Right atrium auricular region (tissue), 2 donors: ENCODE measurements at regions not wholly inside any gene's neighbourhood (a gene's known extent, or its start where the extent isn't known, plus 50 kb on each side); places are given as distances from the start of the nearest gene placed in this dataset.

Experiments used
- DNase-seq: peaks from one replicate; pipeline ENCODE4 v3.0.0-alpha.2; 2019; ENCODE audit warnings: low spot score
- H3K27ac ChIP-seq, 2 donors: fragments of 200-600 bp; sonication (generic); 1 replicate in 1 of 2; 2 replicates in 1 of 2; pipeline ENCODE4 v1.5.1; 2016 to 2019
- H3K27me3 ChIP-seq, 2 donors: fragments of 200-600 bp; sonication (generic); one replicate each; pipeline versions ENCODE4 v1.5.1 to v1.6.0; 2017 to 2019
- H3K36me3 ChIP-seq: fragments of 200-600 bp; sonication (generic); one replicate; pipeline ENCODE4 v1.5.1; 2016
- H3K4me1 ChIP-seq, 2 donors: fragments of 200-600 bp; sonication (generic); one replicate each; pipeline versions ENCODE4 v1.5.1 to v1.6.0; 2017 to 2019
- H3K4me3 ChIP-seq, 2 donors: fragments of 200-600 bp; sonication (generic); 1 replicate in 1 of 2; 2 replicates in 1 of 2; pipeline ENCODE4 v1.5.1; 2017 to 2019; ENCODE audit warnings: mild to moderate bottlenecking in 1 of 2, moderate library complexity in 1 of 2
- H3K9me3 ChIP-seq, 2 donors: fragments of 200-600 bp; sonication (generic); one replicate each; pipeline ENCODE4 v1.5.1; 2019
- CTCF ChIP-seq, 2 donors: fragments of 200-600 bp; sonication (generic); IDR thresholded peaks; one replicate each; pipeline ENCODE4 v1.5.1; 2019; ENCODE audit warnings: antibody characterized with exemption in 2 of 2

- no peak overlapping the region for H3K4me3 ChIP-seq
- no peaks in the 10 kb centered on the region for H3K27me3 ChIP-seq
- no peak overlapping the region for H3K27ac ChIP-seq
- H3K4me1 ChIP-seq = no peaks in the 10 kb centered on the region
- H3K9me3 ChIP-seq = no peaks in the 10 kb centered on the region
- TF ChIP-seq CTCF (IDR thresholded peaks at IDR 0.05) = no peak
- no peaks in the 10 kb centered on the region for H3K36me3 ChIP-seq
- no peak for DNase-seq
These were observed 547.0 kb upstream of the ACVR2A start for GRCh38 chr2:147297820-147298219.

GRCh38 chr2:147294825-147295392 lies 549.9 kb upstream of the ACVR2A start:
- Histone ChIP-seq H3K9me3 (no peaks in the 10 kb centered on the region), H3K4me1 (no peaks in the 10 kb centered on the region), H3K4me3 (no peak overlapping the region), H3K36me3 (no peaks in the 10 kb centered on the region), H3K27ac (no peak overlapping the region), H3K27me3 (no peaks in the 10 kb centered on the region)
- no peak for DNase-seq
- TF ChIP-seq CTCF (IDR thresholded peaks at IDR 0.05) = no peak

- Histone ChIP-seq H3K36me3 (no peaks in the 10 kb centered on the region), H3K27ac (no peak overlapping the region), H3K4me1 (no peaks in the 10 kb centered on the region), H3K27me3 (no peaks in the 10 kb centered on the region), H3K4me3 (no peak overlapping the region), H3K9me3 (no peaks in the 10 kb centered on the region)
- no peak for TF ChIP-seq CTCF (IDR thresholded peaks at IDR 0.05)
- DNase-seq = no peak
These were observed 550.6 kb upstream of the ACVR2A start for GRCh38 chr2:147293991-147294824.

- no peak for TF ChIP-seq CTCF (IDR thresholded peaks at IDR 0.05)
- Histone ChIP-seq H3K36me3 (no peaks in the 10 kb centered on the region), H3K27ac (no peak overlapping the region), H3K9me3 (no peaks in the 10 kb centered on the region), H3K4me1 (no peaks in the 10 kb centered on the region), H3K4me3 (no peak overlapping the region), H3K27me3 (no peaks in the 10 kb centered on the region)
- no peak for DNase-seq
These were observed 556.7 kb upstream of the ACVR2A start for GRCh38 chr2:147288131-147288530.

GRCh38 chr2:147275943-147276342 lies 568.9 kb upstream of the ACVR2A start:
- Histone ChIP-seq H3K4me1 (no peaks in the 10 kb centered on the region), H3K36me3 (no peaks in the 10 kb centered on the region), H3K27ac (no peak overlapping the region), H3K4me3 (no peak overlapping the region), H3K27me3 (no peaks in the 10 kb centered on the region), H3K9me3 (no peaks in the 10 kb centered on the region)
- no peak for DNase-seq
- TF ChIP-seq CTCF (IDR thresholded peaks at IDR 0.05) = no peak
